Trophoblast cell (in vitro differentiated cells and primary cell): ENCODE measurements at regions not wholly inside any gene's neighbourhood (a gene's known extent, or its start where the extent isn't known, plus 50 kb on each side); places are given as distances from the start of the nearest gene placed in this dataset.
A peak's percentile ranks its signal among the peaks of the same experiment; 100 is the strongest.

Experiments used
- DNase-seq, 2 donors: peaks; one replicate each; pipeline ENCODE4 v3.0.0-alpha.2; 2016
- H2AFZ ChIP-seq: 2 replicates; pipeline ENCODE4 v1.6.1; 2013; ENCODE audit warnings: low read length, moderate library complexity, mild to moderate bottlenecking; ENCODE audit not compliant: insufficient read depth, poor library complexity
- H2AK5ac ChIP-seq: 2 replicates; pipeline ENCODE4 v1.6.1; 2013; ENCODE audit warnings: mild to moderate bottlenecking, low read length
- H2BK120ac ChIP-seq: 2 replicates; pipeline ENCODE4 v1.6.1; 2013; ENCODE audit warnings: low read length, mild to moderate bottlenecking, moderate library complexity; ENCODE audit not compliant: insufficient read depth, poor library complexity
- H2BK12ac ChIP-seq: 2 replicates; pipeline ENCODE4 v1.6.1; 2013; ENCODE audit warnings: mild to moderate bottlenecking, low read length, moderate library complexity
- H2BK5ac ChIP-seq: 2 replicates; pipeline ENCODE4 v1.6.1; 2013; ENCODE audit warnings: low read length, low read depth, moderate library complexity, mild to moderate bottlenecking; ENCODE audit not compliant: poor library complexity
- H3K14ac ChIP-seq: 2 replicates; pipeline ENCODE4 v1.6.1; 2013; ENCODE audit warnings: mild to moderate bottlenecking, low read length
- H3K18ac ChIP-seq: 2 replicates; pipeline ENCODE4 v1.6.1; 2013; ENCODE audit warnings: mild to moderate bottlenecking, low read length
- H3K23ac ChIP-seq: 2 replicates; pipeline ENCODE4 v1.6.1; 2013; ENCODE audit warnings: low read length
- H3K27ac ChIP-seq: 2 replicates; pipeline ENCODE4 v1.5.1; 2013; ENCODE audit warnings: low read depth, mild to moderate bottlenecking, inconsistent platforms, low read length, moderate library complexity
- H3K27me3 ChIP-seq: 2 replicates; pipeline ENCODE4 v1.6.1; 2013; ENCODE audit warnings: inconsistent platforms, mild to moderate bottlenecking, low read length, moderate library complexity; ENCODE audit not compliant: insufficient read depth
- H3K36me3 ChIP-seq, 2 experiments: 1 replicate in 1 of 2; 2 replicates in 1 of 2; pipeline ENCODE4 v1.6.1; 2013; ENCODE audit warnings: low read length in 2 of 2, mild to moderate bottlenecking in 2 of 2, moderate library complexity in 1 of 2; ENCODE audit not compliant: insufficient read depth in 2 of 2, control insufficient read depth in 1 of 2
- H3K4ac ChIP-seq: 2 replicates; pipeline ENCODE4 v1.6.1; 2013; ENCODE audit warnings: low read depth, mild to moderate bottlenecking, low read length, moderate library complexity
- H3K4me1 ChIP-seq, 2 experiments: 1 replicate in 1 of 2; 2 replicates in 1 of 2; pipeline ENCODE4 v1.6.1; 2013; ENCODE audit warnings: low read length in 2 of 2, mild to moderate bottlenecking in 2 of 2, moderate library complexity in 1 of 2; ENCODE audit not compliant: insufficient read depth in 2 of 2, control insufficient read depth in 1 of 2
- H3K4me2 ChIP-seq: 2 replicates; pipeline ENCODE4 v1.6.1; 2013; ENCODE audit warnings: inconsistent platforms, mild to moderate bottlenecking, low read length, moderate library complexity
- H3K4me3 ChIP-seq: 2 replicates; pipeline ENCODE4 v1.5.1; 2013; ENCODE audit warnings: mild to moderate bottlenecking, low read depth, low read length, inconsistent platforms
- H3K79me1 ChIP-seq: one replicate; pipeline ENCODE4 v1.6.1; 2013; ENCODE audit warnings: low read length
- H3K79me2 ChIP-seq: 2 replicates; pipeline ENCODE4 v1.6.1; 2013; ENCODE audit warnings: low read length, mild to moderate bottlenecking; ENCODE audit not compliant: control insufficient read depth, insufficient read depth, poor library complexity
- H3K9ac ChIP-seq: 2 replicates; pipeline ENCODE4 v1.6.1; 2013; ENCODE audit warnings: mild to moderate bottlenecking, low read length
- H3K9me3 ChIP-seq: 2 replicates; pipeline ENCODE4 v1.6.1; 2013; ENCODE audit warnings: low read depth, mild to moderate bottlenecking, control low read depth, inconsistent platforms, low read length; ENCODE audit not compliant: insufficient read depth
- H4K12ac ChIP-seq: 2 replicates; pipeline ENCODE4 v1.6.1; 2013; ENCODE audit warnings: low read depth, mild to moderate bottlenecking, low read length, moderate library complexity
- H4K8ac ChIP-seq: 2 replicates; pipeline ENCODE4 v1.6.1; 2013; ENCODE audit warnings: low read depth, mild to moderate bottlenecking, low read length, moderate library complexity
- H4K91ac ChIP-seq: one replicate; pipeline ENCODE4 v1.6.1; 2013; ENCODE audit warnings: low read depth, mild to moderate bottlenecking, low read length, moderate library complexity
- whole genome bisulfite sequencing: extraction: QIAGEN DNeasy Blood & Tissue Kit; methylation state at CpG from one replicate; pipeline ENCODE4 v1.1.7; 2013; ENCODE audit warnings: missing lambda C conversion rate; ENCODE audit not compliant: insufficient read length, insufficient coverage; ENCODE audit errors: extremely low coverage; 5-methylcytosine and 5-hydroxymethylcytosine counted together

DNA sequence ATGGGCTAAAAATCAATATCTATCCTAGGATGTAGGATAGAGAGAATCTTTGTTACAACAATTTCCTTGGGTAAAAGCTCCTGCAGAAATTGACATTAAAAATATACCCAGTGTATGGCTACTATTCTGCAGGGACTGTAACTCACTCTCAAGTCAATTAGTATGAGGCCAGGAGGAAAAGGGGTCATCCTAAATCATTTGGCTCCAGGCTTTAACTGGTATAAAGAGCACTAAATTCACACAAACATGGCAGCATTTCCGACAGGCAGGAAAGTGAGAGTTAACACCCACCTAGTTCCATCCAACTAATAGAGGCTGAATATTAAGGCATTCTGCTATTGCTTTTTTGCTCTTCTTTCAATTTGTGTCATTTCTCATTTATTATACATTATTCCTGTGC, 218.6 kb upstream of the C1orf87 start:
- Histone ChIP-seq H3K9ac (no peak overlapping the region), H3K23ac (no peak overlapping the region), H3K79me2 (no peaks in the 10 kb centered on the region), H2AK5ac (no peak overlapping the region), H2BK5ac (no peak overlapping the region), H3K4ac (no peak overlapping the region), H3K4me3 (no peak overlapping the region), H3K79me1 (no peaks in the 10 kb centered on the region), H2BK120ac (no peak overlapping the region), H3K9me3 (no peaks in the 10 kb centered on the region), H3K14ac (no peak overlapping the region), H3K27me3 (no peaks in the 10 kb centered on the region), H2AFZ (no peak overlapping the region), H4K12ac (no peak overlapping the region), H3K4me1 (no peaks in the 10 kb centered on the region), H4K91ac (no peak overlapping the region), H3K27ac (no peak overlapping the region), H3K18ac (no peak overlapping the region), H3K36me3 (no peaks in the 10 kb centered on the region), H4K8ac (no peak overlapping the region), H2BK12ac (no peak overlapping the region), H3K4me2 (no peak overlapping the region)
- no CpG with 5 or more reads among the region's 1 CpG for WGBS
- no peak for DNase-seq

- H4K12ac ChIP-seq: no peak overlapping the region
- no peaks in the 10 kb centered on the region for H3K9me3 ChIP-seq
- WGBS: no CpG with 5 or more reads among the region's 6 CpGs
- H3K4me1 ChIP-seq: no peaks in the 10 kb centered on the region
- no peak overlapping the region for H2AK5ac ChIP-seq
- no peak overlapping the region for H4K8ac ChIP-seq
- H3K79me2 ChIP-seq: no peaks in the 10 kb centered on the region
- H3K4ac ChIP-seq: no peak overlapping the region
- no peak overlapping the region for H4K91ac ChIP-seq
- no peak for DNase-seq
- no peak overlapping the region for H3K9ac ChIP-seq
- no peak overlapping the region for H2BK5ac ChIP-seq
- H3K27ac ChIP-seq: no peak overlapping the region
- H3K23ac ChIP-seq: no peak overlapping the region
- H2BK12ac ChIP-seq: no peak overlapping the region
- H3K18ac ChIP-seq: no peak overlapping the region
- no peaks in the 10 kb centered on the region for H3K36me3 ChIP-seq
- H3K4me2 ChIP-seq: no peak overlapping the region
- H3K14ac ChIP-seq: no peak overlapping the region
- no peak overlapping the region for H2BK120ac ChIP-seq
- H3K27me3 ChIP-seq: no peaks in the 10 kb centered on the region
- no peaks in the 10 kb centered on the region for H3K79me1 ChIP-seq
- no peak overlapping the region for H2AFZ ChIP-seq
- H3K4me3 ChIP-seq: no peak overlapping the region
Observed at GRCh38 chr1:60290393-60290792, 216.8 kb upstream of the C1orf87 start.

- H3K4me2 ChIP-seq: no peak overlapping the region
- H3K27me3 ChIP-seq: no peaks in the 10 kb centered on the region
- no peaks in the 10 kb centered on the region for H3K79me2 ChIP-seq
- H3K4me1 ChIP-seq: no peaks in the 10 kb centered on the region
- H3K36me3 ChIP-seq: no peaks in the 10 kb centered on the region
- H3K9ac ChIP-seq: no peak overlapping the region
- no peak overlapping the region for H4K12ac ChIP-seq
- no peak overlapping the region for H3K23ac ChIP-seq
- H3K27ac ChIP-seq: no peak overlapping the region
- no CpG with 5 or more reads among the region's 1 CpG for WGBS
- no peaks in the 10 kb centered on the region for H3K9me3 ChIP-seq
- no peak overlapping the region for H3K4ac ChIP-seq
- H4K8ac ChIP-seq: no peak overlapping the region
- DNase-seq: no peak
- H4K91ac ChIP-seq: no peak overlapping the region
- H3K14ac ChIP-seq: no peak overlapping the region
- H3K79me1 ChIP-seq: no peaks in the 10 kb centered on the region
- no peak overlapping the region for H2BK5ac ChIP-seq
- no peak overlapping the region for H2BK120ac ChIP-seq
- H2BK12ac ChIP-seq: no peak overlapping the region
- H3K18ac ChIP-seq: no peak overlapping the region
- peak overlapping the region; percentile 35 for H3K4me3 ChIP-seq
- no peak overlapping the region for H2AFZ ChIP-seq
- no peak overlapping the region for H2AK5ac ChIP-seq
Observed at GRCh38 chr1:60287536-60287935, 214.0 kb upstream of the C1orf87 start.

DNA sequence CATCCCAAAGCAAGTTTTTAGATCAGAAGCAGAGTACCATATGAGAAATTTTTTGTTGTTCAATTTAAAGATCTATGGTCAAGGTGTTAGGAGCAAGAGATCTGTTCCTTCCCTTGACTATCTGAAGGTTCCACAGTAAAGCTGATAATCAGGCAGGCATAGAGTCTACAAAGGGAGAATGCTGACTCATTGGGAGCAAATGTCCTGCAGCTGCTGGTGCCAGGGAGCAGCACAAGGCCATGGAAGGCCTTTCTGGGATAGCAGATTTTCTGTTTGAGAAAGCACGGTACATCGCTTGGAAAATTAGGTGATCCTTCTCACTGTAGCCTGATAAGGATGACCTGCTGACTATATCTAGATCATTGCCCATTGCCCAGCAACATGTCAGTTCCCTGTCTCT, 210.1 kb upstream of the C1orf87 start:
- peaks cover 6% of the 10 kb centered on the region in 2 experiments for H3K4me1 ChIP-seq
- no peak overlapping the region for H3K23ac ChIP-seq
- H3K79me1 ChIP-seq: no peaks in the 10 kb centered on the region
- H4K8ac ChIP-seq: no peak overlapping the region
- H3K36me3 ChIP-seq: no peaks in the 10 kb centered on the region
- H3K4me3 ChIP-seq: no peak overlapping the region
- WGBS: no CpG with 5 or more reads among the region's 2 CpGs
- no peak overlapping the region for H3K4ac ChIP-seq
- no peak overlapping the region for H3K14ac ChIP-seq
- H2AK5ac ChIP-seq: no peak overlapping the region
- H3K4me2 ChIP-seq: no peak overlapping the region
- no peaks in the 10 kb centered on the region for H3K27me3 ChIP-seq
- H3K27ac ChIP-seq: no peak overlapping the region
- H2AFZ ChIP-seq: no peak overlapping the region
- peak in 1 of 2 donors; percentile 32 for DNase-seq
- H4K91ac ChIP-seq: no peak overlapping the region
- H2BK12ac ChIP-seq: no peak overlapping the region
- H4K12ac ChIP-seq: no peak overlapping the region
- H3K79me2 ChIP-seq: no peaks in the 10 kb centered on the region
- no peak overlapping the region for H2BK120ac ChIP-seq
- no peak overlapping the region for H3K9ac ChIP-seq
- H3K9me3 ChIP-seq: no peaks in the 10 kb centered on the region
- H3K18ac ChIP-seq: no peak overlapping the region
- no peak overlapping the region for H2BK5ac ChIP-seq
